SU-DHL-6 (cell line): ENCODE measurements at regions not wholly inside any gene's neighbourhood (a gene's known extent, or its start where the extent isn't known, plus 50 kb on each side); places are given as distances from the start of the nearest gene placed in this dataset.

Source experiments
- H2AFZ ChIP-seq: fragments of 200-600 bp; sonication (generic); 2 replicates; pipeline ENCODE4 v1.6.1; 2014; ENCODE audit warnings: low read depth, mild to moderate bottlenecking, moderate library complexity, mixed read lengths, antibody characterized with exemption, low read length; ENCODE audit not compliant: severe bottlenecking
- H3F3A ChIP-seq: fragments of 200-600 bp; shearing (Covaris generic); 2 replicates; pipeline ENCODE4 v1.6.0; 2016; ENCODE audit warnings: antibody characterized with exemption, mild to moderate bottlenecking; ENCODE audit not compliant: insufficient read depth
- H3K27ac ChIP-seq: fragments of 200-600 bp; sonication (generic); 2 replicates; pipeline ENCODE4 v1.5.1; 2016; ENCODE audit warnings: low read depth, mild to moderate bottlenecking, low read length, moderate library complexity, mixed read lengths
- H3K27me3 ChIP-seq: fragments of 200-600 bp; sonication (generic), shearing (Covaris generic); 2 replicates; pipeline ENCODE4 v1.6.0; 2014; ENCODE audit warnings: mild to moderate bottlenecking, low read length
- H3K36me3 ChIP-seq: fragments of 200-600 bp; sonication (generic); 2 replicates; pipeline ENCODE4 v1.6.1; 2014; ENCODE audit warnings: mild to moderate bottlenecking, low read length, mixed read lengths
- H3K4me2 ChIP-seq: fragments of 300-600, 200-600 bp; shearing (Covaris generic), sonication (generic); 2 replicates; pipeline ENCODE4 v1.6.0; 2014; ENCODE audit warnings: low read length, low read depth, mild to moderate bottlenecking; ENCODE audit not compliant: poor library complexity, severe bottlenecking
- H3K4me3 ChIP-seq: fragments of 200-600 bp; sonication (generic); 2 replicates; pipeline ENCODE4 v1.5.1; 2014; ENCODE audit warnings: antibody characterized with exemption, low read length, mild to moderate bottlenecking, mixed read lengths; ENCODE audit not compliant: insufficient read depth, poor library complexity, severe bottlenecking
- H3K79me2 ChIP-seq: fragments of 200-600 bp; sonication (generic); 2 replicates; pipeline ENCODE4 v1.6.1; 2014; ENCODE audit warnings: mild to moderate bottlenecking, low read length, moderate library complexity; ENCODE audit not compliant: insufficient read depth
- H3K9ac ChIP-seq: fragments of 200-600 bp; sonication (generic); 2 replicates; pipeline ENCODE4 v1.7.0; 2014; ENCODE audit warnings: mild to moderate bottlenecking, low read length
- H3K9me2 ChIP-seq: fragments of 200-600 bp; sonication (generic); replicated peaks from 2 replicates; pipeline ENCODE4 v1.6.1; 2014; ENCODE audit warnings: low read length; ENCODE audit not compliant: insufficient read depth
- H3K9me3 ChIP-seq: fragments of 200-600 bp; sonication (generic); 2 replicates; pipeline ENCODE4 v1.6.1; 2014; ENCODE audit warnings: low read length, mixed read lengths; ENCODE audit not compliant: insufficient read depth
- H4K20me1 ChIP-seq: fragments of 200-600 bp; sonication (generic); 2 replicates; pipeline ENCODE4 v1.6.1; 2014; ENCODE audit warnings: low read depth, mild to moderate bottlenecking, antibody characterized with exemption, low read length, moderate library complexity, mixed read lengths
- CTCF ChIP-seq: fragments of 200-600 bp; sonication (generic); IDR thresholded peaks from one replicate; pipeline ENCODE4 v1.5.1; 2017; ENCODE audit warnings: antibody characterized with exemption, mild to moderate bottlenecking, low read length, moderate library complexity; ENCODE audit not compliant: insufficient read depth, poor library complexity, severe bottlenecking
- EZH2phosphoT487 ChIP-seq: fragments of 200-600 bp; sonication (generic), shearing (Covaris generic); conservative IDR thresholded peaks from 2 replicates; pipeline ENCODE4 v1.6.1; 2018; ENCODE audit warnings: mild to moderate bottlenecking, antibody characterized with exemption, low read length, moderate library complexity, mixed read lengths

DNA sequence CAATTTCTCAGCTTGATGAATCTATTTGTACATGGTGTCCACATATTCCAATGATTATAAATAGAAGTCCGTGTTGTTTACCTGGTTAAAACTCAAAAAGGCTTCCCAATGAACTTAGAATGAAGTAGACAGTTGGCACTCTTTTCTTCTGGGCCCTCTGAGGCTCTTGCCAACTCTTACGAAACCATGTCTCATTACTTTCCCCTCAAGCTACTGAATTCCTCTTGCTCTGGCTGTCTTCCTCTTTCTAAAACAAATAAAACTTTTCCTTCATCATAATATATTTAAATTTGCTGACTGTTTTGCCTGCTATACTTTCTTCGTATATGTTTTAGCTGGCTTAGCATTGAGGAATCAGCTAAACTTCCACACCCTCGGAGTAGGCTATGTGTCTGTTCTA lies 139.7 kb downstream of the SLITRK6 start:
- TF ChIP-seq CTCF (no peak), EZH2phosphoT487 (no peak)
- Histone ChIP-seq H3K9me2 (no peaks in the 10 kb centered on the region), H3K4me2 (no peak overlapping the region), H2AFZ (no peak overlapping the region), H3K4me3 (no peak overlapping the region), H3K79me2 (no peaks in the 10 kb centered on the region), H4K20me1 (no peaks in the 10 kb centered on the region), H3K27ac (no peak overlapping the region), H3K27me3 (no peaks in the 10 kb centered on the region), H3K9me3 (no peaks in the 10 kb centered on the region), H3K9ac (no peak overlapping the region), H3K36me3 (no peaks in the 10 kb centered on the region), H3F3A (no peaks in the 10 kb centered on the region)

DNA sequence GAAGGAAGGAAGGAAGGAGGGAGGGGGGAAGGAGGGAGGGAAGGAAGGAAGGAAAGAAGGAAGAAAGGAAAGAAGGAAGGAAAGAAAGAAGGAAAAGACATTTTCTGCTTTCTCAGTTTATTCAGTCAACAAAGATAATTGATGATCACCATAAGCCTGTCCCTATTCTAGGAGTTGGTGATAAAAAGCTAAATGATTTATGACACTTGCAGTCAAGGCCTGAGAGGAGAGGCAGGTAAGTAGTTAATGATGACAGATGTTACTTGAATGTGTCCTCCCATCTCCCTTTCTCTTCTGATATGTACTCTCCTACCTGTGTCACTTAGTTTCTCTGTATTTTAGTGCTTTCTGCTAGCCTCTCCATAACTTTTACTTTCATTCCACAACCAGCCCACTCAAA lies 141.3 kb downstream of the SLITRK6 start:
- Histone ChIP-seq H3K9ac (no peak overlapping the region), H3K9me3 (no peaks in the 10 kb centered on the region), H2AFZ (no peak overlapping the region), H4K20me1 (no peaks in the 10 kb centered on the region), H3K36me3 (no peaks in the 10 kb centered on the region), H3K4me2 (no peak overlapping the region), H3K79me2 (no peaks in the 10 kb centered on the region), H3F3A (no peaks in the 10 kb centered on the region), H3K4me3 (no peak overlapping the region), H3K9me2 (no peaks in the 10 kb centered on the region), H3K27me3 (no peaks in the 10 kb centered on the region), H3K27ac (no peak overlapping the region)
- TF ChIP-seq CTCF (no peak), EZH2phosphoT487 (no peak)

DNA sequence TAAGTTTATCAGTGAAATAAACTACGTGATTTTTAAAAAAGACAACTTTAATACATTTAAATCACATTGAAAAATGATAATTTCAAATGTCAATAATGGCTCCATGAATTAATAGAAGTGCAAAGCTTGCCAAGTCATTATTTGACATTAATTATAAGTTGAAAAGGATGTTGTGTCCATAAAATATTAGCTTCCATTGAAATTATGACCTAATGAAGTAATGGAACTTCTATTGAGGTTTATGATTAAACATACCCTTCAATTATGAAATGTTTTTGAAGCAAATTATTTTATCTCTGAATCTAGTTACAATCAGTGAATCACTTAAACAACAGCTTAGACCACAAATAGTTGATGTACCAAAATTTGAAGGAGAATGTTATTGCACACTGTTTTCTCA lies 144.2 kb downstream of the SLITRK6 start:
- Histone ChIP-seq H3K4me2 (no peak overlapping the region), H3K4me3 (no peak overlapping the region), H3K27ac (no peak overlapping the region), H4K20me1 (no peaks in the 10 kb centered on the region), H3K9me3 (no peaks in the 10 kb centered on the region), H3K9me2 (no peaks in the 10 kb centered on the region), H2AFZ (no peak overlapping the region), H3K79me2 (no peaks in the 10 kb centered on the region), H3K9ac (no peak overlapping the region), H3F3A (no peaks in the 10 kb centered on the region), H3K36me3 (no peaks in the 10 kb centered on the region), H3K27me3 (no peaks in the 10 kb centered on the region)
- no peak for TF ChIP-seq CTCF
- no peak for TF ChIP-seq EZH2phosphoT487

GRCh38 chr13:85654227-85654626 lies 145.0 kb downstream of the SLITRK6 start:
- Histone ChIP-seq H3K27me3 (no peaks in the 10 kb centered on the region), H3K79me2 (no peaks in the 10 kb centered on the region), H3K27ac (no peak overlapping the region), H3K4me2 (no peak overlapping the region), H3K36me3 (no peaks in the 10 kb centered on the region), H3K9me2 (no peaks in the 10 kb centered on the region), H3K4me3 (no peak overlapping the region), H3K9ac (no peak overlapping the region), H3K9me3 (no peaks in the 10 kb centered on the region), H3F3A (no peaks in the 10 kb centered on the region), H2AFZ (no peak overlapping the region), H4K20me1 (no peaks in the 10 kb centered on the region)
- TF ChIP-seq CTCF, result no peak
- TF ChIP-seq EZH2phosphoT487, result no peak
